H4 (cell line): ENCODE measurements at regions not wholly inside any gene's neighbourhood (a gene's known extent, or its start where the extent isn't known, plus 50 kb on each side); places are given as distances from the start of the nearest gene placed in this dataset.

ENCODE experiments used
- DNase-seq: peaks from one replicate; pipeline ENCODE4 v3.0.0-alpha.2; 2015; ENCODE audit warnings: low spot score

- DNase-seq, result no peak
Measured at GRCh38 chr13:44323754-44324153, 49.9 kb upstream of the SERP2 start.
